HG03439 (cell line): ENCODE measurements at regions not wholly inside any gene's neighbourhood (a gene's known extent, or its start where the extent isn't known, plus 50 kb on each side); places are given as distances from the start of the nearest gene placed in this dataset.

Experiments
- ATAC-seq: cut with Tn5 transposase; IDR thresholded peaks from one replicate; pipeline ENCODE4 v1.9.1; 2021; ENCODE audit warnings: mild to moderate bottlenecking, moderate library complexity; ENCODE audit not compliant: unreplicated experiment

GRCh38 chr2:23128684-23129292, 256.2 kb upstream of the KLHL29 start:
- no peak for ATAC-seq

GRCh38 chr2:23131066-23131575, 253.9 kb upstream of the KLHL29 start:
- ATAC-seq = no peak

- ATAC-seq = no peak
These were observed 253.0 kb upstream of the KLHL29 start for GRCh38 chr2:23132000-23132399.

- ATAC-seq = no peak
These were observed 252.0 kb upstream of the KLHL29 start for GRCh38 chr2:23132823-23133595.

- no peak for ATAC-seq
These were observed 250.3 kb upstream of the KLHL29 start for GRCh38 chr2:23134726-23135125.

GRCh38 chr2:23135481-23136100, 249.4 kb upstream of the KLHL29 start:
- ATAC-seq = no peak

GRCh38 chr2:23137166-23137565, 247.8 kb upstream of the KLHL29 start:
- ATAC-seq = no peak

GRCh38 chr2:23138701-23139100, 246.3 kb upstream of the KLHL29 start:
- ATAC-seq = no peak

- no peak for ATAC-seq
These were observed 239.5 kb upstream of the KLHL29 start for GRCh38 chr2:23145460-23145859.

GRCh38 chr2:23146011-23146410, 239.0 kb upstream of the KLHL29 start:
- no peak for ATAC-seq

- no peak for ATAC-seq
These were observed 236.6 kb upstream of the KLHL29 start for GRCh38 chr2:23148342-23148741.

- ATAC-seq = no peak
These were observed 235.2 kb upstream of the KLHL29 start for GRCh38 chr2:23149777-23150176.

GRCh38 chr2:23153484-23153883, 231.5 kb upstream of the KLHL29 start:
- ATAC-seq = no peak

- no peak for ATAC-seq
These were observed 230.0 kb upstream of the KLHL29 start for GRCh38 chr2:23155022-23155421.

GRCh38 chr2:23157812-23158211, 227.2 kb upstream of the KLHL29 start:
- ATAC-seq = no peak

GRCh38 chr2:23158306-23158705, 226.7 kb upstream of the KLHL29 start:
- no peak for ATAC-seq

GRCh38 chr2:23159746-23160405, 225.1 kb upstream of the KLHL29 start:
- no peak for ATAC-seq

- ATAC-seq = no peak
These were observed 220.8 kb upstream of the KLHL29 start for GRCh38 chr2:23164173-23164572.

- ATAC-seq = no peak
These were observed 215.1 kb upstream of the KLHL29 start for GRCh38 chr2:23169896-23170295.

GRCh38 chr2:23171108-23171507, 213.9 kb upstream of the KLHL29 start:
- ATAC-seq = no peak

- no peak for ATAC-seq
These were observed 206.6 kb upstream of the KLHL29 start for GRCh38 chr2:23178396-23178795.
